Lung (tissue), 11 donors: ENCODE measurements at regions not wholly inside any gene's neighbourhood (a gene's known extent, or its start where the extent isn't known, plus 50 kb on each side); places are given as distances from the start of the nearest gene placed in this dataset.

Experiments used
- ATAC-seq: fragments of 200-7000 bp; cut with Tn5 transposase; one replicate; pipeline ENCODE4 v1.9.1; 2020; ENCODE audit warnings: moderate number of reproducible peaks; ENCODE audit not compliant: insufficient read depth, low FRiP score
- DNase-seq, 3 donors: peaks; one replicate each; pipeline ENCODE4 v3.0.0-alpha.2; 2013 to 2017
- H3K27ac ChIP-seq, 2 donors: one replicate each; pipeline ENCODE4 v1.5.1; 2013; ENCODE audit warnings: mild to moderate bottlenecking in 2 of 2, moderate library complexity in 2 of 2, control low read depth in 1 of 2, inconsistent platforms in 1 of 2, low read depth in 1 of 2, low read length in 1 of 2
- H3K27me3 ChIP-seq, 3 donors: one replicate each; pipeline ENCODE4 v1.5.1; 2013; ENCODE audit warnings: low read length in 2 of 3; ENCODE audit not compliant: control insufficient read depth in 3 of 3, insufficient read depth in 3 of 3
- H3K36me3 ChIP-seq, 4 donors: one replicate each; pipeline ENCODE4 v1.5.1; 2013; ENCODE audit warnings: low read length in 4 of 4, mild to moderate bottlenecking in 1 of 4, moderate library complexity in 1 of 4; ENCODE audit not compliant: control insufficient read depth in 4 of 4, insufficient read depth in 4 of 4
- H3K4me1 ChIP-seq, 5 donors: one replicate each; pipeline ENCODE4 v1.5.1; 2013; ENCODE audit warnings: low read length in 5 of 5, mild to moderate bottlenecking in 2 of 5, moderate library complexity in 1 of 5; ENCODE audit not compliant: control insufficient read depth in 5 of 5, insufficient read depth in 5 of 5
- H3K4me3 ChIP-seq: one replicate; pipeline ENCODE4 v1.5.1; 2013; ENCODE audit warnings: mild to moderate bottlenecking, control low read depth, moderate library complexity
- H3K9ac ChIP-seq, 2 donors: one replicate each; pipeline ENCODE4 v1.5.1; 2013; ENCODE audit warnings: low read length in 2 of 2, control low read depth in 1 of 2; ENCODE audit not compliant: insufficient read depth in 1 of 2
- H3K9me3 ChIP-seq, 4 donors: one replicate each; pipeline ENCODE4 v1.5.1; 2013; ENCODE audit warnings: low read length in 3 of 4, mild to moderate bottlenecking in 1 of 4, moderate library complexity in 1 of 4; ENCODE audit not compliant: control insufficient read depth in 4 of 4, insufficient read depth in 3 of 4
- CTCF ChIP-seq: IDR thresholded peaks from 2 replicates; pipeline ENCODE4 v1.5.1; 2012; ENCODE audit warnings: mild to moderate bottlenecking; ENCODE audit errors: control extremely low read depth, extremely low read depth
- WGBS, 2 donors: extraction: QIAGEN DNeasy Blood & Tissue Kit; methylation state at CpG; one replicate each; pipeline ENCODE4 v1.1.7; 2013; 5-methylcytosine and 5-hydroxymethylcytosine counted together
- donor health status: control.
- donor health status: control.
- donor health status: Bipolar disorder and iron deficiency.
- donor health status: healthy.
- donor health status: DM: yes; HTN: yes; CAD: no.

GRCh38 chr11:119482521-119483011 lies 59.6 kb upstream of the THY1 start:
- 86 to 88% methylated on average over 9 of the region's 9 CpGs for WGBS, 2 donors
- Histone ChIP-seq H3K9me3 (no peaks in the 10 kb centered on the region), H3K9ac (no peak overlapping the region), H3K27me3 (peaks cover 0 to 7% (median 2%) of the 10 kb centered on the region in 3 donors), H3K4me1 (peaks cover 0 to 3% (median 0%) of the 10 kb centered on the region in 5 donors), H3K36me3 (no peaks in the 10 kb centered on the region), H3K27ac (no peak overlapping the region), H3K4me3 (no peak overlapping the region)
- ATAC-seq, result no peak
- peak in 1 of 3 donors; percentile 7 for DNase-seq
- no peak for TF ChIP-seq CTCF

GRCh38 chr11:119481667-119482400 lies 58.9 kb upstream of the THY1 start:
- peaks cover 0 to 3% (median 0%) of the 10 kb centered on the region in 5 donors for H3K4me1 ChIP-seq
- no peak overlapping the region for H3K27ac ChIP-seq
- no peak overlapping the region for H3K4me3 ChIP-seq
- H3K27me3 ChIP-seq, result peaks cover 0 to 2% (median 0%) of the 10 kb centered on the region in 3 donors
- DNase-seq (peak in 2 of 3 donors; percentile 7 to 11), ATAC-seq (no peak)
- WGBS, 2 donors, result 52 to 61% methylated on average over 22 of the region's 22 CpGs
- H3K36me3 ChIP-seq, result no peaks in the 10 kb centered on the region
- no peak for TF ChIP-seq CTCF
- H3K9me3 ChIP-seq, result no peaks in the 10 kb centered on the region
- H3K9ac ChIP-seq, result no peak overlapping the region

GRCh38 chr11:119481021-119481666 lies 58.2 kb upstream of the THY1 start:
- no peak overlapping the region for H3K4me3 ChIP-seq
- no peak overlapping the region for H3K27ac ChIP-seq
- no peaks in the 10 kb centered on the region for H3K9me3 ChIP-seq
- H3K9ac ChIP-seq, result no peak overlapping the region
- DNase-seq (peak; percentile 66 to 77 (median 70)), ATAC-seq (peak; percentile 78)
- H3K27me3 ChIP-seq, result peaks cover 0 to 4% (median 2%) of the 10 kb centered on the region in 3 donors
- H3K36me3 ChIP-seq, result no peaks in the 10 kb centered on the region
- WGBS, 2 donors, result 27 to 31% methylated on average over 30 to 31 of the region's 31 CpGs
- H3K4me1 ChIP-seq, result peaks cover 0 to 3% (median 0%) of the 10 kb centered on the region in 5 donors
- TF ChIP-seq CTCF, result peak; percentile 93
